ENCODE measurements at regions not wholly inside any gene's neighbourhood (a gene's known extent, or its start where the extent isn't known, plus 50 kb on each side); places are given as distances from the start of the nearest gene placed in this dataset.

DNA sequence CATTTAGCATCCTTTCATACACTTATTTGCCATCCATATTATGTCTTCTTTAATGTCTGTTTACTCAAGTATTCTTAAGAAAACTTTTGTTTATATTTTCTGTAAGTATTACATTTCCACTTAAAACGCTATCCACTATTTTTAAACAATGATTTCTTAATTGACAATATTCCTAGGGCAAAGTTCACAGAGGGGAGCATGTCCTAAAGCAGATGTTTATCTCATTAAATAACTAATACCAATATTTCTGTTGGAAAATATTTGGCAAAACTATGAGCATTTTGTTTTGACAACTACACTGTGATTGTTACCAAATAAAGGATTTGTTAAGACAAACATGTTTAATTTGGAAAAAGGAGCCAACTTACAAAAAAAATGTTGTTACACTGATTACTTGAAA is 643.3 kb downstream of the SLITRK5 start:
- Histone ChIP-seq H3K36me3 (ENCODE audit: insufficient read depth) (no peaks in the 10 kb centered on the region), H2AFZ (no peak overlapping the region), H3K27me3 (ENCODE audit: insufficient read depth) (no peaks in the 10 kb centered on the region), H4K20me1 (replicated peaks; ENCODE audit: insufficient read depth) (no peaks in the 10 kb centered on the region), H3K4me1 (ENCODE audit: insufficient read depth) (no peaks in the 10 kb centered on the region), H3K4me3 (no peak overlapping the region), H3K27ac (ENCODE audit: low read depth) (no peak overlapping the region), H3F3A (replicated peaks; ENCODE audit: low read depth) (no peaks in the 10 kb centered on the region), H3K79me2 (replicated peaks; ENCODE audit: insufficient read depth) (no peaks in the 10 kb centered on the region), H3K9me2 (ENCODE audit: insufficient read depth) (no peaks in the 10 kb centered on the region), H3K4me2 (no peak overlapping the region)
- H3K9me3 Mint-ChIP-seq = no peaks in the 10 kb centered on the region
- no peak for TF ChIP-seq ZNF331 (CRISPR knock-in tag; IDR thresholded peaks at IDR 0.05; ENCODE audit: low read depth)
- no peak for TF ChIP-seq CREB1 (CRISPR knock-in tag; IDR thresholded peaks at IDR 0.05; ENCODE audit: low read depth)
- TF ChIP-seq JUNB (IDR thresholded peaks at IDR 0.05; ENCODE audit: unreplicated experiment) = no peak
- TF ChIP-seq ZNF462 (CRISPR knock-in tag; IDR thresholded peaks at IDR 0.05) = no peak
- no peak for TF ChIP-seq STAT1 (IDR thresholded peaks at IDR 0.05; ENCODE audit: unreplicated experiment)
- TF ChIP-seq, protein P1, sequence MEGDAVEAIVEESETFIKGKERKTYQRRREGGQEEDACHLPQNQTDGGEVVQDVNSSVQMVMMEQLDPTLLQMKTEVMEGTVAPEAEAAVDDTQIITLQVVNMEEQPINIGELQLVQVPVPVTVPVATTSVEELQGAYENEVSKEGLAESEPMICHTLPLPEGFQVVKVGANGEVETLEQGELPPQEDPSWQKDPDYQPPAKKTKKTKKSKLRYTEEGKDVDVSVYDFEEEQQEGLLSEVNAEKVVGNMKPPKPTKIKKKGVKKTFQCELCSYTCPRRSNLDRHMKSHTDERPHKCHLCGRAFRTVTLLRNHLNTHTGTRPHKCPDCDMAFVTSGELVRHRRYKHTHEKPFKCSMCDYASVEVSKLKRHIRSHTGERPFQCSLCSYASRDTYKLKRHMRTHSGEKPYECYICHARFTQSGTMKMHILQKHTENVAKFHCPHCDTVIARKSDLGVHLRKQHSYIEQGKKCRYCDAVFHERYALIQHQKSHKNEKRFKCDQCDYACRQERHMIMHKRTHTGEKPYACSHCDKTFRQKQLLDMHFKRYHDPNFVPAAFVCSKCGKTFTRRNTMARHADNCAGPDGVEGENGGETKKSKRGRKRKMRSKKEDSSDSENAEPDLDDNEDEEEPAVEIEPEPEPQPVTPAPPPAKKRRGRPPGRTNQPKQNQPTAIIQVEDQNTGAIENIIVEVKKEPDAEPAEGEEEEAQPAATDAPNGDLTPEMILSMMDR (conservative IDR thresholded peaks at IDR 0.05; ENCODE audit: low read depth in 2 of 2) = no peak
- no peak for TF ChIP-seq ETS1 (IDR thresholded peaks at IDR 0.05)
- TF ChIP-seq ZNF114 (CRISPR knock-in tag; IDR thresholded peaks at IDR 0.05) = no peak
- TF ChIP-seq EZH2phosphoT487 (IDR thresholded peaks at IDR 0.05; ENCODE audit: unreplicated experiment) = no peak
- no peak for TF ChIP-seq EZH2 (IDR thresholded peaks at IDR 0.05; ENCODE audit: low read depth, unreplicated experiment)
- TF ChIP-seq, protein P2, sequence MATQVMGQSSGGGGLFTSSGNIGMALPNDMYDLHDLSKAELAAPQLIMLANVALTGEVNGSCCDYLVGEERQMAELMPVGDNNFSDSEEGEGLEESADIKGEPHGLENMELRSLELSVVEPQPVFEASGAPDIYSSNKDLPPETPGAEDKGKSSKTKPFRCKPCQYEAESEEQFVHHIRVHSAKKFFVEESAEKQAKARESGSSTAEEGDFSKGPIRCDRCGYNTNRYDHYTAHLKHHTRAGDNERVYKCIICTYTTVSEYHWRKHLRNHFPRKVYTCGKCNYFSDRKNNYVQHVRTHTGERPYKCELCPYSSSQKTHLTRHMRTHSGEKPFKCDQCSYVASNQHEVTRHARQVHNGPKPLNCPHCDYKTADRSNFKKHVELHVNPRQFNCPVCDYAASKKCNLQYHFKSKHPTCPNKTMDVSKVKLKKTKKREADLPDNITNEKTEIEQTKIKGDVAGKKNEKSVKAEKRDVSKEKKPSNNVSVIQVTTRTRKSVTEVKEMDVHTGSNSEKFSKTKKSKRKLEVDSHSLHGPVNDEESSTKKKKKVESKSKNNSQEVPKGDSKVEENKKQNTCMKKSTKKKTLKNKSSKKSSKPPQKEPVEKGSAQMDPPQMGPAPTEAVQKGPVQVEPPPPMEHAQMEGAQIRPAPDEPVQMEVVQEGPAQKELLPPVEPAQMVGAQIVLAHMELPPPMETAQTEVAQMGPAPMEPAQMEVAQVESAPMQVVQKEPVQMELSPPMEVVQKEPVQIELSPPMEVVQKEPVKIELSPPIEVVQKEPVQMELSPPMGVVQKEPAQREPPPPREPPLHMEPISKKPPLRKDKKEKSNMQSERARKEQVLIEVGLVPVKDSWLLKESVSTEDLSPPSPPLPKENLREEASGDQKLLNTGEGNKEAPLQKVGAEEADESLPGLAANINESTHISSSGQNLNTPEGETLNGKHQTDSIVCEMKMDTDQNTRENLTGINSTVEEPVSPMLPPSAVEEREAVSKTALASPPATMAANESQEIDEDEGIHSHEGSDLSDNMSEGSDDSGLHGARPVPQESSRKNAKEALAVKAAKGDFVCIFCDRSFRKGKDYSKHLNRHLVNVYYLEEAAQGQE (IDR thresholded peaks at IDR 0.05; ENCODE audit: unreplicated experiment) = no peak
- TF ChIP-seq NANOG (IDR thresholded peaks at IDR 0.05; ENCODE audit: borderline replicate concordance) = no peak
- no peak for TF ChIP-seq POLR2AphosphoS5 (IDR thresholded peaks at IDR 0.05; ENCODE audit: low read depth)
- ATAC-seq (no peak), DNase-seq (ENCODE audit: low spot score) (no peak)
- H3K4me1 Mint-ChIP-seq = no peaks in the 10 kb centered on the region; the same call in 2 of the 3 replicates
- H3K27ac Mint-ChIP-seq = no peak overlapping the region
- H3K4me3 Mint-ChIP-seq = no peak overlapping the region
- no peaks in the 10 kb centered on the region for H3K27me3 Mint-ChIP-seq (ENCODE audit: insufficient read depth, low read depth, poor library complexity)
- no peaks in the 10 kb centered on the region for H3K36me3 Mint-ChIP-seq (ENCODE audit: low read depth)

All from GM23338 (cell line).